ENCODE measurements at regions not wholly inside any gene's neighbourhood (a gene's known extent, or its start where the extent isn't known, plus 50 kb on each side); places are given as distances from the start of the nearest gene placed in this dataset.

DNA sequence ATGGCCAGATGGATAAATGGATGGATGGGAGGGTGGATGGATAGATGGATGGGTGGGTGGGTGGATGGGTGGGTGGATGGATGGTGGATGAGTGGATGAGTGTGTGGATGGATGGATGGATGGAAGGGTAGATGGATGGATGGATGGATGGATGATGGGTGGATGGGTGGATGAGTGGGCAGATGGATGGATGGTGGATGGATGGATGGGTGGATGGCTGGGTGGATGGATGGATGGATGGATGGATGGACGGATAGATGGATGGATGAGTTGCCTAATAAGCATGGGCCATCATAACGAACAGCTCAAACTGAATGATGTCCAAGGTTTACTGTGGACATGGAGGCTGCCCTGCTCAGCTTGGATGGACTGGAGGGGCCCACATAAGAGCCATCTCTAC, 89.8 kb upstream of the SMIM23 start:
- DNase-seq, result no peak
- Histone ChIP-seq H3K27ac (no peak overlapping the region), H3K27me3 (no peaks in the 10 kb centered on the region), H3K36me3 (no peaks in the 10 kb centered on the region), H3K9me3 (no peaks in the 10 kb centered on the region), H3K4me1 (no peaks in the 10 kb centered on the region), H3K4me3 (no peak overlapping the region)
- 79 to 83% methylated on average over 2 of the region's 2 CpGs for WGBS, 2 donors
- ATAC-seq (ENCODE audit: low FRiP score in 2 of 2), result no peak
- TF ChIP-seq EP300 (IDR thresholded peaks at IDR 0.05) (no peak), POLR2AphosphoS5 (IDR thresholded peaks at IDR 0.05) (no peak), POLR2A (IDR thresholded peaks at IDR 0.05) (no peak)
- TF ChIP-seq, protein P1, sequence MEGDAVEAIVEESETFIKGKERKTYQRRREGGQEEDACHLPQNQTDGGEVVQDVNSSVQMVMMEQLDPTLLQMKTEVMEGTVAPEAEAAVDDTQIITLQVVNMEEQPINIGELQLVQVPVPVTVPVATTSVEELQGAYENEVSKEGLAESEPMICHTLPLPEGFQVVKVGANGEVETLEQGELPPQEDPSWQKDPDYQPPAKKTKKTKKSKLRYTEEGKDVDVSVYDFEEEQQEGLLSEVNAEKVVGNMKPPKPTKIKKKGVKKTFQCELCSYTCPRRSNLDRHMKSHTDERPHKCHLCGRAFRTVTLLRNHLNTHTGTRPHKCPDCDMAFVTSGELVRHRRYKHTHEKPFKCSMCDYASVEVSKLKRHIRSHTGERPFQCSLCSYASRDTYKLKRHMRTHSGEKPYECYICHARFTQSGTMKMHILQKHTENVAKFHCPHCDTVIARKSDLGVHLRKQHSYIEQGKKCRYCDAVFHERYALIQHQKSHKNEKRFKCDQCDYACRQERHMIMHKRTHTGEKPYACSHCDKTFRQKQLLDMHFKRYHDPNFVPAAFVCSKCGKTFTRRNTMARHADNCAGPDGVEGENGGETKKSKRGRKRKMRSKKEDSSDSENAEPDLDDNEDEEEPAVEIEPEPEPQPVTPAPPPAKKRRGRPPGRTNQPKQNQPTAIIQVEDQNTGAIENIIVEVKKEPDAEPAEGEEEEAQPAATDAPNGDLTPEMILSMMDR (IDR thresholded peaks at IDR 0.05), result no peak

DNA sequence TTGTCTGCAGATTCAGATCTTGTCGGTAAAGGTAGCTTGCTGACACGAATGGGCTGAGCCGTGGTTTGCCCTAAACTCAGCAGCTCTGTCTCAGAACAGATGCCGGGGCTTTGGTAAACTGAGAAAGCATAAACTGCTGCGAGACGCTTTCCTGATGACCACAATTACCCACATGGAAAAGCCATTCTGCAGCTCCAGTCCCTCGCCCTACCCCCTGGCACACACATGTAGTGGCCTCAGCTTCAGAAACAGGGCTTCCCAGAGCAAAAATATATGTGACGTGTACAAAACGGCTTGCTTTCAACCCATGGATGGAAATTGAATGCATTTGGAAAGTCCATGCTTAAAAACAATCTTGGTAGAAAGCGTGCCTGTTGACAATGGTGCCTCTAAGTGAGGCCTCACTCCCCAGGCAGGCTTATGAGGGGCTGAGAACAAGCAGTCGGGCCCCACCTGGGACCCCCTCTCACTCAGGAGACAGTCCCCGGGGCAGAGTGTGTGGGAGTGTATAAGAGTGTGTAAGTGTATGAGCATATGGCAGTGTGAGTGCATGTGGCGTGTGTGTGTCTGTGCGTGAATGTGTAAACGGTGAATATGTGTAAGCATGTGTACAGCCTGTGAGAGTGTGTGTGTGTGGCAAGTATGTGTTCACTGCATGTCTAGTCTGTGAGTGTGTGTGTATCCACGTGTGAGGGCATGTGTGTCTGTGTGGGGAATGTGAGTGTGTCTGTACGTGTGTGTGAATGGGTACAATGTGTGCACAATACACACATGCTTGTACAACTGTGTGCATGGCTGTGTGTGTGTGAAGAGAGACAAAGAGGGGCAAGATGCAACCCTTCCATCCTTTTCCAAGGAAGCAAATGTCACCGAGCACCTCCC, 88.2 kb upstream of the SMIM23 start:
- TF ChIP-seq POLR2A (IDR thresholded peaks at IDR 0.05) (no peak), EP300 (IDR thresholded peaks at IDR 0.05) (no peak), POLR2AphosphoS5 (IDR thresholded peaks at IDR 0.05) (no peak)
- TF ChIP-seq, protein P1 (IDR thresholded peaks at IDR 0.05), result no peak
- Histone ChIP-seq H3K4me1 (no peaks in the 10 kb centered on the region), H3K36me3 (no peaks in the 10 kb centered on the region), H3K9me3 (no peaks in the 10 kb centered on the region), H3K4me3 (no peak overlapping the region), H3K27ac (no peak overlapping the region), H3K27me3 (no peaks in the 10 kb centered on the region)
- WGBS, 2 donors, result 77 to 79% methylated on average over 18 of the region's 18 CpGs
- ATAC-seq (ENCODE audit: low FRiP score in 2 of 2) (peak in 1 of 2 donors; percentile 11), DNase-seq (no peak)

DNA sequence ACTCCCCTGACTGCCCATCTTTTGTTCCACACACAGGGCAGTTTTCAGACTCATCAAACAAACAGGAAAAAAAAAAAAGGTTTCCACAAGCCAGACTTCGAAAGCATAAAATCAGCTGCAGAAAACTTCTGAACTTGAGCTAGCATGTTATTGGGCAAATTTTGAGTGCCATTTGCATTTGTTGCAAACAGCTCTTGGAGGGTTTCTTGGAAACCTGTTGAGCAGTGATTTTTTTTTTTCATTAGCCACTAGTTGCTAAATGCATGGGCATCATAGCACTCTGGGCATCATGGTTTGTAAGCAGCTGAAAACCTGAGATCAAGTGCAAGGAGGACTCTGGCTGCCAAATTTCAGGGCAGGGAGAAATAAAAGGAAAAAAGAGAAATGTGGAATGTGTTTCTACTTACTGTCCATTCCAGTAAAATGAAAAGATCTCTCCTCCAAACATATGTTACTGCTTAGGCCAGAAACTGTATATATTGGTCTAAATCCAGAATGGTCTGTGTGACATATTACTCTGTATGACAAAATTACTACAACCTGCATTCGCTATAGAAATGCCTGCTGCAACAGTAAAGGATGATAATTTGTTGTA, 85.2 kb upstream of the SMIM23 start:
- Histone ChIP-seq H3K4me1 (no peaks in the 10 kb centered on the region), H3K9me3 (no peaks in the 10 kb centered on the region), H3K27ac (no peak overlapping the region), H3K36me3 (no peaks in the 10 kb centered on the region), H3K27me3 (no peaks in the 10 kb centered on the region), H3K4me3 (no peak overlapping the region)
- WGBS, 2 donors, result 58 to 85% methylated on average over 2 of the region's 2 CpGs
- TF ChIP-seq POLR2AphosphoS5 (IDR thresholded peaks at IDR 0.05) (no peak), EP300 (IDR thresholded peaks at IDR 0.05) (no peak), POLR2A (IDR thresholded peaks at IDR 0.05) (no peak)
- TF ChIP-seq, protein P1 (IDR thresholded peaks at IDR 0.05), result no peak
- DNase-seq, result no peak
- no peak for ATAC-seq (ENCODE audit: low FRiP score in 2 of 2)

DNA sequence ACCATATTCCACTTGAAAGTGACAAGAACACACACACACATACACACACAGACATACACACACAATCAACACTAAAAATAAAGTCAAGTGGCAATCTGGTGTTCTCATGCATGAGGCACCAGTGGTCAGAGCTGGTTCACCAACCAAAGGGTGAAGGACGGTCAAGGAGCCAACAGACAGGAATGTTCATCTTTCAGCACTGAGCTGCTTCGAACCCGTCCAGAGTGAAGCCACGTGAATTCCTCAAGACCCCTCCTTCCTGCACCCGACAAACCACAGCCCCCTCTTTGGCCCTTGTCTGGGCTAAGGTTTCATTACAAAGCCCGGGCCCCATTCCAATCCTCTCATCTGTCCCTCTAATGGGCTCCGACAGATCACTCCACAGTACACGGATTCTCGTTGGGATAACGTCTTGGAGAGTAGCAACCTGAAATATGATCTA, 84.5 kb upstream of the SMIM23 start:
- ATAC-seq (ENCODE audit: low FRiP score in 2 of 2) (no peak), DNase-seq (no peak)
- Histone ChIP-seq H3K36me3 (no peaks in the 10 kb centered on the region), H3K4me3 (no peak overlapping the region), H3K4me1 (no peaks in the 10 kb centered on the region), H3K27me3 (no peaks in the 10 kb centered on the region), H3K27ac (no peak overlapping the region), H3K9me3 (no peaks in the 10 kb centered on the region)
- 75 to 79% methylated on average over 10 of the region's 10 CpGs for WGBS, 2 donors
- TF ChIP-seq EP300 (IDR thresholded peaks at IDR 0.05) (no peak), POLR2A (IDR thresholded peaks at IDR 0.05) (no peak), POLR2AphosphoS5 (IDR thresholded peaks at IDR 0.05) (no peak)
- TF ChIP-seq, protein P1 (IDR thresholded peaks at IDR 0.05), result no peak
